OCI-LY1 (cell line): ENCODE measurements at regions not wholly inside any gene's neighbourhood (a gene's known extent, or its start where the extent isn't known, plus 50 kb on each side); places are given as distances from the start of the nearest gene placed in this dataset.

Experiments used
- EZH2 ChIP-seq: fragments of 200-600 bp; sonication (generic), shearing (Covaris generic); IDR thresholded peaks from 2 replicates; pipeline ENCODE4 v1.8.0; 2017; ENCODE audit warnings: borderline replicate concordance, mixed run types, mild to moderate bottlenecking, antibody characterized with exemption, low read length, moderate library complexity, mixed read lengths
- TF ChIP-seq, protein P1 (sequence below): fragments of 200-600 bp; sonication (generic), shearing (Covaris generic); IDR thresholded peaks from 2 replicates; pipeline ENCODE4 v1.5.1; 2017; ENCODE audit warnings: mild to moderate bottlenecking, antibody characterized with exemption, low read length, moderate library complexity, mixed read lengths

GRCh38 chr11:70506986-70507385, 108.7 kb downstream of the CTTN start:
- TF ChIP-seq, protein P1, sequence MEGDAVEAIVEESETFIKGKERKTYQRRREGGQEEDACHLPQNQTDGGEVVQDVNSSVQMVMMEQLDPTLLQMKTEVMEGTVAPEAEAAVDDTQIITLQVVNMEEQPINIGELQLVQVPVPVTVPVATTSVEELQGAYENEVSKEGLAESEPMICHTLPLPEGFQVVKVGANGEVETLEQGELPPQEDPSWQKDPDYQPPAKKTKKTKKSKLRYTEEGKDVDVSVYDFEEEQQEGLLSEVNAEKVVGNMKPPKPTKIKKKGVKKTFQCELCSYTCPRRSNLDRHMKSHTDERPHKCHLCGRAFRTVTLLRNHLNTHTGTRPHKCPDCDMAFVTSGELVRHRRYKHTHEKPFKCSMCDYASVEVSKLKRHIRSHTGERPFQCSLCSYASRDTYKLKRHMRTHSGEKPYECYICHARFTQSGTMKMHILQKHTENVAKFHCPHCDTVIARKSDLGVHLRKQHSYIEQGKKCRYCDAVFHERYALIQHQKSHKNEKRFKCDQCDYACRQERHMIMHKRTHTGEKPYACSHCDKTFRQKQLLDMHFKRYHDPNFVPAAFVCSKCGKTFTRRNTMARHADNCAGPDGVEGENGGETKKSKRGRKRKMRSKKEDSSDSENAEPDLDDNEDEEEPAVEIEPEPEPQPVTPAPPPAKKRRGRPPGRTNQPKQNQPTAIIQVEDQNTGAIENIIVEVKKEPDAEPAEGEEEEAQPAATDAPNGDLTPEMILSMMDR: no peak
- TF ChIP-seq EZH2: no peak
